ENCODE measurements at regions not wholly inside any gene's neighbourhood (a gene's known extent, or its start where the extent isn't known, plus 50 kb on each side); places are given as distances from the start of the nearest gene placed in this dataset.

- TF ChIP-seq PATZ1 (CRISPR knock-in tag; IDR thresholded peaks at IDR 0.05; ENCODE audit: borderline replicate concordance): no peak
- TF ChIP-seq POU6F1 (CRISPR knock-in tag; IDR thresholded peaks at IDR 0.05; ENCODE audit: borderline replicate concordance, low read depth): no peak
- TF ChIP-seq TSHZ2 (CRISPR knock-in tag; IDR thresholded peaks at IDR 0.05): no peak
- TF ChIP-seq PPARA (CRISPR knock-in tag; IDR thresholded peaks at IDR 0.05; ENCODE audit: borderline replicate concordance): no peak
- no peak for TF ChIP-seq ZFP30 (CRISPR knock-in tag; IDR thresholded peaks at IDR 0.05)
- TF ChIP-seq, protein P1, sequence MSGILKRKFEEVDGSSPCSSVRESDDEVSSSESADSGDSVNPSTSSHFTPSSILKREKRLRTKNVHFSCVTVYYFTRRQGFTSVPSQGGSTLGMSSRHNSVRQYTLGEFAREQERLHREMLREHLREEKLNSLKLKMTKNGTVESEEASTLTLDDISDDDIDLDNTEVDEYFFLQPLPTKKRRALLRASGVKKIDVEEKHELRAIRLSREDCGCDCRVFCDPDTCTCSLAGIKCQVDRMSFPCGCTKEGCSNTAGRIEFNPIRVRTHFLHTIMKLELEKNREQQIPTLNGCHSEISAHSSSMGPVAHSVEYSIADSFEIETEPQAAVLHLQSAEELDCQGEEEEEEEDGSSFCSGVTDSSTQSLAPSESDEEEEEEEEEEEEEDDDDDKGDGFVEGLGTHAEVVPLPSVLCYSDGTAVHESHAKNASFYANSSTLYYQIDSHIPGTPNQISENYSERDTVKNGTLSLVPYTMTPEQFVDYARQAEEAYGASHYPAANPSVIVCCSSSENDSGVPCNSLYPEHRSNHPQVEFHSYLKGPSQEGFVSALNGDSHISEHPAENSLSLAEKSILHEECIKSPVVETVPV (CRISPR knock-in tag; IDR thresholded peaks at IDR 0.05): no peak
- no peak for TF ChIP-seq BACH2 (CRISPR knock-in tag; IDR thresholded peaks at IDR 0.05; ENCODE audit: borderline replicate concordance)
- TF ChIP-seq TCF4 (CRISPR knock-in tag; IDR thresholded peaks at IDR 0.05; ENCODE audit: borderline replicate concordance): no peak
- no peak for TF ChIP-seq ZFP3 (CRISPR knock-in tag; IDR thresholded peaks at IDR 0.05)
- no peak for TF ChIP-seq ZNF565 (CRISPR knock-in tag; conservative IDR thresholded peaks at IDR 0.05; ENCODE audit: low read depth)
- TF ChIP-seq RARB (CRISPR knock-in tag; IDR thresholded peaks at IDR 0.05): no peak
- TF ChIP-seq CSDC2 (CRISPR knock-in tag; IDR thresholded peaks at IDR 0.05): no peak
Observed at GRCh38 chr1:187262731-187263130, 434.0 kb downstream of the PLA2G4A start.

All from SK-N-SH treated with all-trans-retinoic acid at 6 μM for 48 hours (cell line).